ENCODE measurements at regions not wholly inside any gene's neighbourhood (a gene's known extent, or its start where the extent isn't known, plus 50 kb on each side); places are given as distances from the start of the nearest gene placed in this dataset.

DNA sequence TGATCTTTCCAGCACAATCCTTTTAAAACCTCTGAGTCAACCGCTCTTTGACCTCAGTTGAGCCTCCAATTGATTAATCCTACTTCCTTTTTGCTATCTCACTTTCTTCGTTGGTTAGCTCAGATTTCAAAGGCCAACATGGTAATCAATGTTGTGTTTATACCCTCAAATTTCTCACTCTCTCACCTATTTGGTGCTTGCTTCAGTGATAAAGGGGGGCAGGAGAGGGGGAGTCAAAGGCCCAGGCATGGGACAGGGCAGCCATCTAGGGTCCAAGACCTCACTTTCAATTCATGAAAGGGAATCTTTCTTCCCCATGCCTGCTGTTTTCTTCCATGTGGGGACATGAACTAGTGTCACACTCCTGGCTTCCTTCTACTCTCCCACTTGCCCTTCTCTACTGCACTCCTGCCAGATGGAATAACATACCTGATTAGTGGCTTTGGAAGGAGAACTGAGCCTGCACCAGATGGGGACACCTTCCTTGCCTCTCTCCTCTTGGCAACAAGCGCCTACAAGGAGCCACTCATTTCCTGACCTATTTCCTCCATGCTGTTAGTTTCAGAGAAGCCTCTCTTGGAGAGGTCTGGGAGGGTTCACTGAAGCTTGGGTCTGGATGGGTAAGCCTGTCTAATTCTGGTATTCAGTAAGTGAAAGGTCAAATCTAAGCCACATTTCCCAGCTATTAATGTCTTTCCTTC is 73.3 kb upstream of the ARHGAP29 start:
- TF ChIP-seq ZNF785 (tag by site-specific recombination; IDR thresholded peaks at IDR 0.05) (no peak), OSR2 (tag by site-specific recombination; IDR thresholded peaks at IDR 0.05) (no peak), ZNF10 (tag by site-specific recombination; IDR thresholded peaks at IDR 0.05) (no peak)

Measured in HEK293 (cell line).